ENCODE measurements at regions not wholly inside any gene's neighbourhood (a gene's known extent, or its start where the extent isn't known, plus 50 kb on each side); places are given as distances from the start of the nearest gene placed in this dataset.

GRCh38 chr2:576292-576691, 100.9 kb downstream of the TMEM18 start:
- DNase-seq (ENCODE audit: low read depth in 2 of 3, low spot score in 2 of 3) = no peak

GRCh38 chr2:575727-576236, 101.4 kb downstream of the TMEM18 start:
- no peak for DNase-seq (ENCODE audit: low read depth in 2 of 3, low spot score in 2 of 3)

GRCh38 chr2:575030-575726, 102.0 kb downstream of the TMEM18 start:
- DNase-seq (ENCODE audit: low read depth in 2 of 3, low spot score in 2 of 3) = no peak

DNA sequence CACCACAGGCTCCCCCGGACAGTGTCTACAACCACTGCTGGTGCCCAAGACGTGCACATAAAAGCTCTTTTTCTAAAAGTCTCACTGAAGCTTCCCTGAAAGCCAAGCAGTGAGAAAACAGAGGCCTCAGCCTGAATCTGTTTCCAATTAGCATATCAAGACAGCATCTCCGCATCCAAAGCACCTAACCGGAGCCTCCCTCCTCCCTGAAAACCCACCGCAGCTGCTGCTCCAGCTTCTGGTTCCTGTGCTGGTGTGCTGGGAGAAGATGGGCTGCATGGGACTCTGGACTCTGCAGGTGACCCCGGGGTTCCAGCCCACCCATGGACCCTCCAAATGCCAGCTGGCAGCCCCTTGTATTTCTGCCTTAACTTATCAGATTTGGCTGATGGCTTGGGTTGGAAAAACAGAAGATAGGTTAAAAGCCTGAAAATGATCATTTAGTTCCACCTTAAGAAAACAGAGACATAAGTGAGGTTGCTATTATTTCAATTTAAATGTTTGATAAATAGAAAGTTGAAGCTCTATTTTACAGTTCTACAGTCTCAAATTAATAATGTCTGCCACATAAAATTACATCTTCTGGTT, 103.3 kb downstream of the TMEM18 start:
- DNase-seq (ENCODE audit: low read depth in 2 of 3, low spot score in 2 of 3) = no peak

DNA sequence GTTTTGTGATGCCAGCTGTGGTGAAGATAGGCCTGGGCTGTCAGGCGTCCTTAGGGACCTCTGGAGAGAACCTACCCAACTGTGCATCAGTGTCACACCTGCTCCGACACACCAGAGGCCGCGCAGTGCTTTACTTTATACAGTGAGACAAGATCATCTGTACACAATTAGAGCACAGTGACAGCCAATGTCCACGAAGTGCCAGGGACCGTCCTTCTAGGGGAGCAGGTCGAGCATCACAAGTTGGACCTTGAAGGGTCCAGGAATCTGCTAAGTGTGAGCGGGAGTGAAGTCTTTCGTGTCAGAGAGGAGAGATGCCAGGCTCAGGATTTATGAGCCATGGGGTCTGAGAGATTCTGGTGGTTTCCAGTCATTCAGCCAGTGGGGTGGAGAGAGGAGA, 104.2 kb downstream of the TMEM18 start:
- DNase-seq (ENCODE audit: low read depth in 2 of 3, low spot score in 2 of 3) = no peak

GRCh38 chr2:569681-570080, 107.5 kb downstream of the TMEM18 start:
- no peak for DNase-seq (ENCODE audit: low read depth in 2 of 3, low spot score in 2 of 3)

DNA sequence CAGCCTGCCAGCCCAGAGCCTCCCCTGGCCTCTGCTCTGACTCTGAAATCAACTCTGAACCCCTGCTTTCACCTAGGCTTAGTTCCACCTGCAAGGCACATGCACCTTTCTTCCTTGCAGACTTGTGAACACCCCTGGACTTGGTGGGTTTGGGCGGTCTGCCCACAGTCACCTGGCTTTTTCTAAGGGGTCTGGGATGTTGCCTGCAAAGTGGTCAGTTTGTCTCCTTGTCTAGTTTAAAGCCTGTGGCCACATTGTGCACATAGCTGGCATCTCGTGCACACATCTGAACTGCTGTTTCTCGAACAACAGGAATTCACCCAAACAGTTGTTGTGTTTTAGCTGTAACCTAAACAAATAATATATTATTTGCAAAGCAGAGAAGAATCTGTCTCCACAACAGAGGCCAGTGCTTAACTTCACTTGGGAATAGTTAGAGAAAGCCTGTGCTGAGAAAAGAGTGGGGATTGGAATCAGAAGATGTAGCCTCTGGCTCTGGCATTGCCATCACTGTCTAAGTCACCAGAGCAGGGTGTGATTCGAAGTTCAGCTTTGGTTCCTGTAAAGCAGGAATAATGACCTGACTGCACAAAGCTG, 108.5 kb downstream of the TMEM18 start:
- no peak for DNase-seq (ENCODE audit: low read depth in 2 of 3, low spot score in 2 of 3)

- no peak for DNase-seq (ENCODE audit: low read depth in 2 of 3, low spot score in 2 of 3)
Observed at GRCh38 chr2:567865-568638, 109.2 kb downstream of the TMEM18 start.

DNA sequence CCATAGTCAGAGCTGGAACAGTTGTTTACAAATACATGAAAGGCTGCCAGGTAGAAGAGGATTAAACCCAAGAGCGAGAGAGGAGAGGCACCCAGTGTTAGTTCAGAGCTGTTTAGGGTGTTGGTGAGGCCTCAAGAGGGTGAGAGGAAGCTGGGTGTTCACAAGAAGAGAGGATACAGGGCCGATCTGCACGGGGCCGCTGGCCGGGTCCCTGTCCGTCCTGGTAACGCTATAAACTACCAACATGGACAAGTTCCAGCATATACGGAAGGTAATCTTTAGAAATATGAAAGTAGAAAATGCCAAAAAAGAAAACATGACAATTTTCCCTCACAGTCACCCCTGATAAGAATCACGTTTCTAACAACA, 109.7 kb downstream of the TMEM18 start:
- no peak for DNase-seq (ENCODE audit: low read depth in 2 of 3, low spot score in 2 of 3)

- DNase-seq (ENCODE audit: low read depth in 2 of 3, low spot score in 2 of 3) = no peak
Observed at GRCh38 chr2:566379-567313, 110.6 kb downstream of the TMEM18 start.

- no peak for DNase-seq (ENCODE audit: low read depth in 2 of 3, low spot score in 2 of 3)
Observed at GRCh38 chr2:564471-565181, 112.6 kb downstream of the TMEM18 start.

- DNase-seq (ENCODE audit: low read depth in 2 of 3, low spot score in 2 of 3) = no peak
Observed at GRCh38 chr2:563512-563911, 113.7 kb downstream of the TMEM18 start.

GRCh38 chr2:562391-563364, 114.5 kb downstream of the TMEM18 start:
- no peak for DNase-seq (ENCODE audit: low read depth in 2 of 3, low spot score in 2 of 3)

DNA sequence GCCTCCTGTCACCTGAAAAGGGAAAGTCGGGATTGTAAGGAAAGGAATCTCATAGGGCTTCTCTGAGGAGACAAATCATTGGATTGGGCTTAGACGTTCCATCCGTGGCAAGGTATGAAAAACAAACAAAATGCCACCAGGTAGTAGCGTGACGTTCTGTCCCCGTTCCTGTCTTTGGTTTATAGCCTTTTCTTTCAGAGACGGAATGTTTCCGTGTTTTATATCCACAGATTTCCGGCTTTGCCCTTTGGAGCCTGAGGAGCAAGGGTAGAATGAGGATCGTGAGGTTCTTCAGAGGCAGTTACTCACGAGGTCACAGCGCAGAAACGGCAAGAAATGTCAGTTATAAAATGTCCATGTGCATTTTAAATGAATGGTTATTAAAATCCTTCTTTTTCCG, 118.3 kb downstream of the TMEM18 start:
- DNase-seq (ENCODE audit: low read depth in 2 of 3, low spot score in 2 of 3) = no peak

- no peak for DNase-seq (ENCODE audit: low read depth in 2 of 3, low spot score in 2 of 3)
Observed at GRCh38 chr2:558302-558642, 118.9 kb downstream of the TMEM18 start.

DNA sequence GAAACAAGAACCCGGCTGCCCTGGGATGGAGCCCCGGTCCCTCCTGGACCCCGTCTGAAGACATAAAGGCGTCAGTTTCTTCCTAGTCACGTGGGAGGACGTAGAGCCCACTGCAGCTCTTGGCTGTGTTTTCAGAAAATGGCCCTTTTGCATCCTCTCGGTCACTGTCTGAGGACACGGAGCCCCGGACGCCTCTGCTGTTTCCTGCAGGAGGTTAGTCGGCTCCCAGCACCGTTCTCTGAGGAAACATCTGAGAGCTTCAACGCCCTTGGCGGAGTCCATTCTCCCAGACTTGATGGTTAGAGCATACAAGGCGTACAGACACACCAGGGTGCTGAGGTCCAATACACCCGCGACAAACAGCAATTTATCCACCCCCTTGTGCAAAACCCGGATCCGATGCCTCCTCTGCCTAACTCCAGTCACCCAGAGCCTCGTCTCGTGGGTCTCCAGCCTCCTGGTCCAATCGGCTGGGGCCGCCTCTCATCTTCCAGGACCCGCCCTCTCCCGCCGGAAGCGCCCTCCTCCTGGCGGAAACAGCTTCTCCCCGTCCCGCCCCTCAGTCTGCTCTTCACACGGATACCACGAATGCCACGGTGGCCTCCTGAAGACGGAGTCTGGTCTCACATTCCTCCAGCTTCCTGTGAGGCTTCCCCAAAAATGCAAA, 119.4 kb downstream of the TMEM18 start:
- no peak for DNase-seq (ENCODE audit: low read depth in 2 of 3, low spot score in 2 of 3)

GRCh38 chr2:556485-556884, 120.7 kb downstream of the TMEM18 start:
- DNase-seq (ENCODE audit: low read depth in 2 of 3, low spot score in 2 of 3) = no peak
